HepG2 (cell line): ENCODE measurements at regions not wholly inside any gene's neighbourhood (a gene's known extent, or its start where the extent isn't known, plus 50 kb on each side); places are given as distances from the start of the nearest gene placed in this dataset.

Source experiments
- ATAC-seq: fragments of 200-7000 bp; cut with Tn5 transposase; 3 replicates; pipeline ENCODE4 v1.9.1; 2020; ENCODE audit warnings: mild to moderate bottlenecking, moderate library complexity
- BruUV-seq: library from RNA; stranded (reverse); fragments of 400-500 nt; replicated peaks from 2 replicates; lab custom pipeline; 2021; lab: Mats Ljungman, UMichigan
- CTCF ChIA-PET: fragments of 300-600 bp; formaldehyde crosslinking; extraction: SDS; loops from one replicate; lab custom pipeline; 2021; ENCODE audit warnings: low total read pairs, inconsistent platforms, low intra/inter-chr PET ratio; lab: Yijun Ruan, JAX
- POLR2A ChIA-PET: fragments of 350-600 bp; sonication (Branson Sonifier 250); formaldehyde crosslinking; loops from one replicate; lab custom pipeline; 2020; ENCODE audit warnings: antibody characterized with exemption, inconsistent platforms; lab: Yijun Ruan, JAX
- DNase-seq: peaks from one replicate; pipeline ENCODE4 v3.0.0-alpha.2; 2015; ENCODE audit warnings: low spot score
- FAIRE-seq: peaks from 3 replicates; lab custom pipeline; 2011; peaks lifted over from hg19 to GRCh38; lab: Jason Lieb, UNC
- H2AFZ ChIP-seq: one replicate; pipeline ENCODE4 v1.6.1; 2011; ENCODE audit warnings: low read length, inconsistent platforms
- H3K27ac ChIP-seq: fragments of 300-600 bp; 3 replicates; pipeline ENCODE4 v1.8.0; 2011; ENCODE audit warnings: mixed run types, mild to moderate bottlenecking, mixed read lengths, low read length, inconsistent platforms; ENCODE audit not compliant: insufficient read depth; ENCODE audit errors: extremely low read length
- H3K27me3 ChIP-seq, 2 experiments: fragments of 200-600 bp in 1 of 2; 2 replicates in 1 of 2; 3 replicates in 1 of 2; pipeline versions ENCODE4 v1.6.0 to v1.8.0; 2011; ENCODE audit warnings: low read length in 2 of 2, mild to moderate bottlenecking in 2 of 2, moderate library complexity in 2 of 2, inconsistent platforms in 1 of 2; ENCODE audit not compliant: insufficient read depth in 2 of 2, control insufficient read depth in 1 of 2
- H3K36me3 ChIP-seq, 2 experiments: fragments of 200-600 bp in 1 of 2; replicated peaks in 1 of 2; 2 replicates in 1 of 2; 3 replicates in 1 of 2; pipeline versions ENCODE4 v1.5.1 to v1.8.0; 2011; ENCODE audit warnings: low read length in 2 of 2, inconsistent platforms in 1 of 2; ENCODE audit not compliant: insufficient read depth in 2 of 2, control insufficient read depth in 1 of 2
- H3K4me1 ChIP-seq: 2 replicates; pipeline ENCODE4 v1.5.1; 2012; ENCODE audit warnings: low read length, inconsistent platforms; ENCODE audit not compliant: insufficient read depth
- H3K4me2 ChIP-seq: 2 replicates; pipeline ENCODE4 v1.6.0; 2011; ENCODE audit warnings: low read depth, low read length, inconsistent platforms
- H3K4me3 ChIP-seq, 3 experiments: fragments of 200-600 bp in 1 of 3; sonication (generic), shearing (Covaris generic) in 1 of 3; replicated peaks in 1 of 3; 2 replicates each; pipeline ENCODE4 v1.5.1; 2011 to 2016; ENCODE audit warnings: low read length in 3 of 3, inconsistent platforms in 2 of 3, low read depth in 2 of 3, mild to moderate bottlenecking in 2 of 3, control low read depth in 1 of 3, mixed read lengths in 1 of 3; ENCODE audit not compliant: insufficient read depth in 1 of 3
- H3K79me2 ChIP-seq: one replicate; pipeline ENCODE4 v1.6.1; 2011; ENCODE audit warnings: low read length, inconsistent platforms; ENCODE audit not compliant: insufficient read depth
- H3K9ac ChIP-seq: 2 replicates; pipeline ENCODE4 v1.6.0; 2011; ENCODE audit warnings: mild to moderate bottlenecking, low read depth, low read length, inconsistent platforms; ENCODE audit not compliant: insufficient read depth
- H3K9me3 ChIP-seq: 2 replicates; pipeline ENCODE4 v1.5.1; 2012; ENCODE audit warnings: mild to moderate bottlenecking, low read length
- H4K20me1 ChIP-seq: 2 replicates; pipeline ENCODE4 v1.6.0; 2011; ENCODE audit warnings: inconsistent platforms, mild to moderate bottlenecking, low read length, moderate library complexity; ENCODE audit not compliant: insufficient read depth
- ATF7 ChIP-seq, 2 experiments: fragments of 450-650 bp in 1 of 2; sonication (generic) in 1 of 2; formaldehyde crosslinking in 1 of 2; IDR thresholded peaks; 2 replicates each; pipeline versions ENCODE4 v1.4.0 to v1.6.1; 2016 to 2020; ENCODE audit warnings: antibody characterized with exemption in 1 of 2, mild to moderate bottlenecking in 1 of 2, missing genetic modification reagents in 1 of 2
- PAX8 ChIP-seq: sonication (generic); formaldehyde crosslinking; IDR thresholded peaks from 2 replicates; pipeline ENCODE4 v1.8.0; 2022; ENCODE audit warnings: mild to moderate bottlenecking, missing genetic modification reagents, borderline replicate concordance
- RAD21 ChIP-seq: fragments of 450-650 bp; formaldehyde crosslinking; IDR thresholded peaks from 2 replicates; pipeline ENCODE4 v1.5.0; 2020; ENCODE audit warnings: mild to moderate bottlenecking
- ZNF318 ChIP-seq: sonication (generic); formaldehyde crosslinking; IDR thresholded peaks from 2 replicates; pipeline ENCODE4 v1.4.0; 2020; ENCODE audit warnings: mild to moderate bottlenecking, missing genetic modification reagents
- ZNF773 ChIP-seq: sonication (generic); formaldehyde crosslinking; IDR thresholded peaks from 2 replicates; pipeline ENCODE4 v1.4.0; 2020; ENCODE audit warnings: missing genetic modification reagents, borderline replicate concordance
- WGBS: methylation state at CpG from one replicate; pipeline ENCODE4 v1.1.6; 2017; ENCODE audit warnings: low lambda C conversion rate; 5-methylcytosine and 5-hydroxymethylcytosine counted together
- in situ Hi-C: cut with HindIII; loops from 2 replicates; pipeline ENCODE4 v1.10.0; 2017; ENCODE audit warnings: low pct_unique_long_range_greater_than_20kb; ENCODE audit not compliant: extremely low pct_ligation_motif_present
- intact Hi-C: fragments of 100-400 bp; cut with micrococcal nuclease; formaldehyde crosslinking; loops from one replicate; pipeline ENCODE4 v1.10.0; 2022; ENCODE audit not compliant: unreplicated experiment

- no peak for TF ChIP-seq ZNF773 (CRISPR knock-in tag)
- no peak for TF ChIP-seq PAX8 (CRISPR knock-in tag)
- TF ChIP-seq RAD21 (CRISPR knock-in tag) = no peak
- ATAC-seq = no peak
- no peaks in the 10 kb centered on the region; a peak in 1 of 5 replicates for H3K27me3 ChIP-seq
- in situ Hi-C loops = no loop called here
- H3K4me2 ChIP-seq = no peak overlapping the region
- H3K9ac ChIP-seq = no peak overlapping the region
- CTCF ChIA-PET = no interaction called here
- no peak overlapping the region for H3K27ac ChIP-seq
- POLR2A ChIA-PET = no interaction called here
- no TSS peak for BruUV-seq
- H3K4me1 ChIP-seq = no peaks in the 10 kb centered on the region
- no peaks in the 10 kb centered on the region for H3K36me3 ChIP-seq
- H4K20me1 ChIP-seq = no peaks in the 10 kb centered on the region
- 0% methylated on average over 1 of the region's 1 CpG for WGBS
- H3K79me2 ChIP-seq = no peaks in the 10 kb centered on the region
- H3K4me3 ChIP-seq = no peak overlapping the region
- no peak for DNase-seq
- no peaks in the 10 kb centered on the region for H3K9me3 ChIP-seq
- H2AFZ ChIP-seq = no peak overlapping the region
- intact Hi-C loops = no loop called here
- FAIRE-seq = no peak
These were observed 126.2 kb upstream of the DAB1 start for GRCh38 chr1:57550092-57550491.

- TF ChIP-seq ZNF318 (CRISPR knock-in tag) (no peak), ATF7 (IDR thresholded peaks at IDR 0.05) (peak; percentile 69), ATF7 (CRISPR knock-in tag; IDR thresholded peaks at IDR 0.05) (no peak)
- Histone ChIP-seq H3K4me2 (no peak overlapping the region), H3K36me3 (no peaks in the 10 kb centered on the region), H3K27ac (no peak overlapping the region), H3K9me3 (no peaks in the 10 kb centered on the region), H3K27me3 (no peaks in the 10 kb centered on the region; a peak in 1 of 5 replicates), H3K4me1 (no peaks in the 10 kb centered on the region), H3K9ac (no peak overlapping the region), H4K20me1 (no peaks in the 10 kb centered on the region), H2AFZ (no peak overlapping the region), H3K79me2 (no peaks in the 10 kb centered on the region), H3K4me3 (no peak overlapping the region)
- ATAC-seq (no peak), FAIRE-seq (no peak), DNase-seq (no peak)
- in situ Hi-C loops = no loop called here
- intact Hi-C loops = no loop called here
- ChIA-PET CTCF (no interaction called here), POLR2A (no interaction called here)
- 0% methylated on average over 4 of the region's 4 CpGs for WGBS
- no TSS peak for BruUV-seq
These were observed 125.4 kb upstream of the DAB1 start for GRCh38 chr1:57549300-57549699.
